ENCODE measurements at regions not wholly inside any gene's neighbourhood (a gene's known extent, or its start where the extent isn't known, plus 50 kb on each side); places are given as distances from the start of the nearest gene placed in this dataset.

- BruUV-seq (replicated peaks) = no TSS peak
- 0% methylated on average over 1 of the region's 1 CpG for WGBS (ENCODE audit: insufficient coverage, low coverage, missing lambda C conversion rate)
- CTCF ChIA-PET (ENCODE audit: low intra/inter-chr PET ratio) = no interaction called here
- H3K9me3 ChIP-seq (replicated peaks; ENCODE audit: control insufficient read depth, insufficient read depth, low read depth, low read length) = no peaks in the 10 kb centered on the region
- H3K27me3 ChIP-seq (ENCODE audit: control insufficient read depth in 2 of 2, insufficient read depth in 2 of 2, low read length in 2 of 2) = no peaks in the 10 kb centered on the region
- intact Hi-C loops (cut with micrococcal nuclease) = no loop called here
- no peak overlapping the region for H2AFZ ChIP-seq (ENCODE audit: low read depth, low read length)
- H3K36me3 ChIP-seq (ENCODE audit: control insufficient read depth, insufficient read depth, low read length) = no peaks in the 10 kb centered on the region
- H3K4me3 ChIP-seq = no peak overlapping the region
- H3K4me1 ChIP-seq (replicated peaks in 1 of 2; ENCODE audit: control insufficient read depth in 2 of 2, insufficient read depth in 2 of 2, low read length in 2 of 2) = no peaks in the 10 kb centered on the region
- H3K4me2 ChIP-seq (ENCODE audit: insufficient read depth, low read length) = no peak overlapping the region
- TF ChIP-seq, protein P1, sequence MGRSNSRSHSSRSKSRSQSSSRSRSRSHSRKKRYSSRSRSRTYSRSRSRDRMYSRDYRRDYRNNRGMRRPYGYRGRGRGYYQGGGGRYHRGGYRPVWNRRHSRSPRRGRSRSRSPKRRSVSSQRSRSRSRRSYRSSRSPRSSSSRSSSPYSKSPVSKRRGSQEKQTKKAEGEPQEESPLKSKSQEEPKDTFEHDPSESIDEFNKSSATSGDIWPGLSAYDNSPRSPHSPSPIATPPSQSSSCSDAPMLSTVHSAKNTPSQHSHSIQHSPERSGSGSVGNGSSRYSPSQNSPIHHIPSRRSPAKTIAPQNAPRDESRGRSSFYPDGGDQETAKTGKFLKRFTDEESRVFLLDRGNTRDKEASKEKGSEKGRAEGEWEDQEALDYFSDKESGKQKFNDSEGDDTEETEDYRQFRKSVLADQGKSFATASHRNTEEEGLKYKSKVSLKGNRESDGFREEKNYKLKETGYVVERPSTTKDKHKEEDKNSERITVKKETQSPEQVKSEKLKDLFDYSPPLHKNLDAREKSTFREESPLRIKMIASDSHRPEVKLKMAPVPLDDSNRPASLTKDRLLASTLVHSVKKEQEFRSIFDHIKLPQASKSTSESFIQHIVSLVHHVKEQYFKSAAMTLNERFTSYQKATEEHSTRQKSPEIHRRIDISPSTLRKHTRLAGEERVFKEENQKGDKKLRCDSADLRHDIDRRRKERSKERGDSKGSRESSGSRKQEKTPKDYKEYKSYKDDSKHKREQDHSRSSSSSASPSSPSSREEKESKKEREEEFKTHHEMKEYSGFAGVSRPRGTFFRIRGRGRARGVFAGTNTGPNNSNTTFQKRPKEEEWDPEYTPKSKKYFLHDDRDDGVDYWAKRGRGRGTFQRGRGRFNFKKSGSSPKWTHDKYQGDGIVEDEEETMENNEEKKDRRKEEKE (IDR thresholded peaks at IDR 0.05; ENCODE audit: borderline replicate concordance in 1 of 2, control insufficient read depth in 1 of 2, low read depth in 2 of 2, low read length in 1 of 2) = no peak
- TF ChIP-seq U2AF2 (optimal IDR thresholded peaks at IDR 0.05; ENCODE audit: low read depth, low read length) (no peak), POLR2B (IDR thresholded peaks at IDR 0.05; ENCODE audit: low read depth, partially characterized antibody) (no peak), ZFX (CRISPR knock-in tag; IDR thresholded peaks at IDR 0.05) (no peak), VEZF1 (CRISPR knock-in tag; IDR thresholded peaks at IDR 0.05) (no peak), NR2C2 (CRISPR knock-in tag; IDR thresholded peaks at IDR 0.05) (no peak), NR2C2 (tag; IDR thresholded peaks at IDR 0.05) (no peak), HNRNPK (IDR thresholded peaks at IDR 0.05; ENCODE audit: low read depth, low read length, poor library complexity, severe bottlenecking) (no peak), ZNF3 (CRISPR knock-in tag; IDR thresholded peaks at IDR 0.05) (no peak), RBBP5 (IDR thresholded peaks at IDR 0.05; ENCODE audit: borderline replicate concordance, insufficient read depth, low read length, poor library complexity, severe bottlenecking) (no peak), SP1 (CRISPR knock-in tag; IDR thresholded peaks at IDR 0.05) (no peak), FOXA1 (IDR thresholded peaks at IDR 0.05; ENCODE audit: borderline replicate concordance) (no peak), CREM (IDR thresholded peaks at IDR 0.05; ENCODE audit: low read depth) (no peak), SREBF1 (IDR thresholded peaks at IDR 0.05; ENCODE audit: borderline replicate concordance, low read depth, low read length) (no peak), ZNF780A (CRISPR knock-in tag; IDR thresholded peaks at IDR 0.05) (no peak)
- TF ChIP-seq, protein P2, sequence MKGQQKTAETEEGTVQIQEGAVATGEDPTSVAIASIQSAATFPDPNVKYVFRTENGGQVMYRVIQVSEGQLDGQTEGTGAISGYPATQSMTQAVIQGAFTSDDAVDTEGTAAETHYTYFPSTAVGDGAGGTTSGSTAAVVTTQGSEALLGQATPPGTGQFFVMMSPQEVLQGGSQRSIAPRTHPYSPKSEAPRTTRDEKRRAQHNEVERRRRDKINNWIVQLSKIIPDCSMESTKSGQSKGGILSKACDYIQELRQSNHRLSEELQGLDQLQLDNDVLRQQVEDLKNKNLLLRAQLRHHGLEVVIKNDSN (CRISPR knock-in tag; IDR thresholded peaks at IDR 0.05) = no peak
- in situ Hi-C loops (cut with MboI) = no loop called here
- no peaks in the 10 kb centered on the region for H4K20me1 ChIP-seq (replicated peaks; ENCODE audit: control insufficient read depth, insufficient read depth, low read length)
- no peak overlapping the region for H3K27ac ChIP-seq (ENCODE audit: extremely low read depth, low read depth, low read length)
- H3K9me1 ChIP-seq (ENCODE audit: control insufficient read depth, insufficient read depth, low read length) = no peaks in the 10 kb centered on the region
- POLR2A ChIA-PET = no interaction called here
- DNase-seq (ENCODE audit: extremely low read depth in 1 of 4, low spot score in 3 of 4) (no peak), ATAC-seq (no peak), FAIRE-seq (no peak)
- H3K79me2 ChIP-seq (ENCODE audit: control insufficient read depth, insufficient read depth, low read length) = no peaks in the 10 kb centered on the region
- no peak overlapping the region for H3K9ac ChIP-seq (ENCODE audit: insufficient read depth in 1 of 2, low read depth in 2 of 2, low read length in 2 of 2)
Observed at GRCh38 chrX:25869761-25870160, 268.4 kb upstream of the MAGEB18 start.

Data from K562 (cell line).